Right lobe of liver (tissue), 6 donors: ENCODE measurements at regions not wholly inside any gene's neighbourhood (a gene's known extent, or its start where the extent isn't known, plus 50 kb on each side); places are given as distances from the start of the nearest gene placed in this dataset.

Experiments
- ATAC-seq, 4 donors: fragments of 200-7000 bp; cut with Tn5 transposase; one replicate each; pipeline ENCODE4 v1.9.1; 2020; ENCODE audit warnings: mild to moderate bottlenecking in 4 of 4, moderate library complexity in 4 of 4
- DNase-seq, 3 donors: peaks; one replicate each; pipeline ENCODE4 v3.0.0-alpha.2; 2020
- H3K27ac ChIP-seq, 3 donors: fragments of 200-600 bp; one replicate each; pipeline ENCODE4 v1.8.0; 2022
- H3K27me3 ChIP-seq, 2 donors: fragments of 200-600 bp; one replicate each; pipeline ENCODE4 v1.8.0; 2022
- H3K36me3 ChIP-seq, 4 donors: fragments of 200-600 bp; sonication (generic) in 1 of 4; one replicate each; pipeline versions ENCODE4 v1.5.1 to v1.8.0; 2017 to 2022; ENCODE audit warnings: control low read depth in 1 of 4
- H3K4me1 ChIP-seq, 4 donors: fragments of 200-600 bp; sonication (generic) in 1 of 4; one replicate each; pipeline versions ENCODE4 v1.5.1 to v1.8.0; 2017 to 2022; ENCODE audit warnings: control low read depth in 1 of 4
- H3K4me3 ChIP-seq, 3 donors: fragments of 200-600 bp; one replicate each; pipeline ENCODE4 v1.8.0; 2022
- H3K9me3 ChIP-seq, 4 donors: fragments of 200-600 bp; sonication (generic) in 1 of 4; one replicate each; pipeline versions ENCODE4 v1.5.1 to v1.8.0; 2017 to 2022; ENCODE audit warnings: control low read depth in 1 of 4
- POLR2A ChIP-seq: fragments of 450-650 bp; IDR thresholded peaks from one replicate; pipeline ENCODE4 v1.6.1; 2017; ENCODE audit warnings: antibody characterized with exemption, mild to moderate bottlenecking
- WGBS: methylation state at CpG from one replicate; pipeline ENCODE4 v1.1.6; 2018; ENCODE audit warnings: low coverage, low lambda C conversion rate; ENCODE audit not compliant: insufficient coverage; ENCODE audit errors: missing lambda C conversion rate; 5-methylcytosine and 5-hydroxymethylcytosine counted together
- intact Hi-C, 2 donors: fragments of 100-400 bp; cut with DNase I; formaldehyde crosslinking; loops; one replicate each; pipeline versions ENCODE4 v1.11.2 to v1.14.1; 2022
- TF ChIP-seq, protein P1 (sequence below), 4 donors: fragments of 200-600 bp in 3 of 4; fragments of 450-650 bp in 1 of 4; IDR thresholded peaks; one replicate each; pipeline versions ENCODE4 v1.5.1 to v1.8.0; 2016 to 2022; ENCODE audit warnings: antibody characterized with exemption in 4 of 4, mild to moderate bottlenecking in 2 of 4
- donor health status: DM: no; HTN: yes; CAD: no.
- donor health status: DM: no; HTN: no; CAD: no.
- donor health status: DM: no; HTN: no; CAD: no.
- donor health status: DM: no; HTN: yes; CAD: no.
- donor health status: DM: no; HTN: yes; CAD: no.

DNA sequence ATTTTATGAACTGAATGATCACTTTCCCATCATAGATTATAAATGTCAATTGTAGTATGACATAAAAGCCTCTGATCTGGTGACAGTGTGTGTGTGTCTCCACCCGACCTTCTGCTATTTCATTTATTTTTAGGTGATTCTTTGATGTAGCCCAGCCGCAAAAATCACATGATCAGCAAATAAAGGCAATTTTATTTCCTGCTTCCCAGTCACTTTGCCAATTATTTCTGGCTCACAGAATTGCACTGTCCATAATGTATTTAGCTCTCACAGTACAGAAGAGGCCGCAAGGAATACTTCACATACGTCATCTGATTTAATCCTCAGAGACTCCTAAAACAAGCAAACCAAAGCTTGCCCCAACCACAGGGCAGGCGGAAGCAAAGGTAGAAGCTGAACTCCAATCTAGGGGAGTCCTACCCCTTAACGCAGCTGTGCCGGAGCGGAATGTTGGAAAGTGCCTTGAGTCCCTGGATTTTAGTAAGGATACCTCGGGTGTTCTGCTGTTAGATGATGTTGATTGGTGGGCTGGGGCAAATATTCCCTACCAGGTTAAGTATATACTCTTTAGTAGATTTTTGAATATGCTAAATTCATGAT, 384.0 kb upstream of the IRX4 start:
- ATAC-seq (no peak), DNase-seq (no peak)
- intact Hi-C loops, result no loop called here
- no peak overlapping the region for H3K27ac ChIP-seq
- no peaks in the 10 kb centered on the region for H3K4me1 ChIP-seq
- no peaks in the 10 kb centered on the region for H3K9me3 ChIP-seq
- no peak for TF ChIP-seq POLR2A
- TF ChIP-seq, protein P1, sequence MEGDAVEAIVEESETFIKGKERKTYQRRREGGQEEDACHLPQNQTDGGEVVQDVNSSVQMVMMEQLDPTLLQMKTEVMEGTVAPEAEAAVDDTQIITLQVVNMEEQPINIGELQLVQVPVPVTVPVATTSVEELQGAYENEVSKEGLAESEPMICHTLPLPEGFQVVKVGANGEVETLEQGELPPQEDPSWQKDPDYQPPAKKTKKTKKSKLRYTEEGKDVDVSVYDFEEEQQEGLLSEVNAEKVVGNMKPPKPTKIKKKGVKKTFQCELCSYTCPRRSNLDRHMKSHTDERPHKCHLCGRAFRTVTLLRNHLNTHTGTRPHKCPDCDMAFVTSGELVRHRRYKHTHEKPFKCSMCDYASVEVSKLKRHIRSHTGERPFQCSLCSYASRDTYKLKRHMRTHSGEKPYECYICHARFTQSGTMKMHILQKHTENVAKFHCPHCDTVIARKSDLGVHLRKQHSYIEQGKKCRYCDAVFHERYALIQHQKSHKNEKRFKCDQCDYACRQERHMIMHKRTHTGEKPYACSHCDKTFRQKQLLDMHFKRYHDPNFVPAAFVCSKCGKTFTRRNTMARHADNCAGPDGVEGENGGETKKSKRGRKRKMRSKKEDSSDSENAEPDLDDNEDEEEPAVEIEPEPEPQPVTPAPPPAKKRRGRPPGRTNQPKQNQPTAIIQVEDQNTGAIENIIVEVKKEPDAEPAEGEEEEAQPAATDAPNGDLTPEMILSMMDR (IDR thresholded peaks at IDR 0.05), result no peak
- H3K27me3 ChIP-seq, result no peaks in the 10 kb centered on the region
- no peaks in the 10 kb centered on the region for H3K36me3 ChIP-seq
- H3K4me3 ChIP-seq, result no peak overlapping the region
- WGBS, result 49% methylated on average over 8 of the region's 9 CpGs

DNA sequence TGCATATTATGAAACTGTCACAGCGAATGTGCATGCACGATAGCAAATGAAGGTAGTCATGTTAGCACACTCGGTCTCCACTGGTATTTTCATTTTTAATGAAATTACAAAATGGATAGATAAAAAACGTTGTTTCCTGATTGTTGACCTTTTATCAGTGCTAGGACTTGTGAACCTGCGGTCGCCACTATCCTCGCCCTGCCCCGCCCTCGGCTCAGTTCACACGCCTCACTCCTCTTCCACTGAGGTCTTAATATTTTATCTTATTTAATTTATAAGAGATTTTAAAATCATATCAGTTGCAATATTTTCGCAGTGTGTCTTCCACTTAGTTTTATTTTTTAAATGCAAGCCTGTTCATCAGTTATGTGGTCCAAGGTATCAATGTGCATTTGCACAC, 382.6 kb upstream of the IRX4 start:
- WGBS, result 63% methylated on average over 11 of the region's 11 CpGs
- Histone ChIP-seq H3K9me3 (no peaks in the 10 kb centered on the region), H3K27ac (no peak overlapping the region), H3K36me3 (no peaks in the 10 kb centered on the region), H3K27me3 (no peaks in the 10 kb centered on the region), H3K4me3 (no peak overlapping the region), H3K4me1 (no peaks in the 10 kb centered on the region)
- DNase-seq (no peak), ATAC-seq (no peak)
- TF ChIP-seq, protein P1 (IDR thresholded peaks at IDR 0.05), result no peak
- no peak for TF ChIP-seq POLR2A
- intact Hi-C loops, result no loop called here

DNA sequence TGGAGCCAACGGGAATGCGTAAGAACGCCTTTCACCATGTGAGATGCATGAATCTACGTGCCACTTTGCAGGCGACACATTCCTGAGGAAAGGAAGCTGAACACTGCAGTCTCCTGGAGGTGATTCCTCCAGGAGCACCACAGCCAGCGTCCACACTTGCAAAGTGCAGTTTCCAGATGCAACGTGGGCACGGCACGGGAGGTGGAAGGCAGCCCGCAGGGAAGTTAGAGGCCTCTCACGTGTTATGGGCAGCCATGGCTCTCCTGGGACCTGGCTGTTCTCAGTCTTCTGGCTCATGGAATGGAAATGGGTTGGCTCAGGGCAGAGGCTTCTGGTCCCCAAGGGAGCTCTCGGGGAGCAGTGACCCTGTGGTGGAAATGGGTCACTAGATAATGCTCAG, 381.0 kb upstream of the IRX4 start:
- WGBS, result 68% methylated on average over 7 of the region's 12 CpGs
- ATAC-seq, result no peak
- peak in 1 of 3 donors; percentile 18 for DNase-seq
- no peak overlapping the region for H3K4me3 ChIP-seq
- H3K27ac ChIP-seq, result no peak overlapping the region
- H3K27me3 ChIP-seq, result no peaks in the 10 kb centered on the region
- no peaks in the 10 kb centered on the region for H3K36me3 ChIP-seq
- H3K9me3 ChIP-seq, result no peaks in the 10 kb centered on the region
- intact Hi-C loops, result no loop called here
- TF ChIP-seq POLR2A, result no peak
- TF ChIP-seq, protein P1 (IDR thresholded peaks at IDR 0.05), result no peak
- H3K4me1 ChIP-seq, result no peaks in the 10 kb centered on the region

DNA sequence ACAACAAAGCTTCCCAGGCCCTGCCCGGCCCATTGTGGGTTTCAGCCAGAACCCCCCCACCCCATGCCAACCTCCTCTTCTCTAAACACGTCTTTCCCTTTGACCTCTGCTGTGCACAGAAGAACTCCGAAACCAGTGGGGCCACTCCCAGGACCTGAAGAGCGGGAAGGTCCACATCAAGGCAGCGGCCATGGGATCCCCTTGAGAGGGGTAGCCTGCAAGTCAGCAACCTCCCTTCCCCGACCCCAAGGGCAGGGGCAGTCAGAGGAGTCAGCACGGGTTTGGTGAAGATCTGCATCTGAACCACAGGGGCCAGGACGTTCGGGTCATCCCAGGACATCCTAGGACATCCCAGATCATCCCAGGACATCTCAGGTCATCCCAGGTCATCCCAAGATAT, 379.9 kb upstream of the IRX4 start:
- H3K27me3 ChIP-seq, result no peaks in the 10 kb centered on the region
- no peaks in the 10 kb centered on the region for H3K4me1 ChIP-seq
- 25% methylated on average over 2 of the region's 9 CpGs for WGBS
- no peak overlapping the region for H3K4me3 ChIP-seq
- H3K27ac ChIP-seq, result no peak overlapping the region
- ATAC-seq, result no peak
- intact Hi-C loops, result no loop called here
- no peak for DNase-seq
- H3K9me3 ChIP-seq, result no peaks in the 10 kb centered on the region
- no peaks in the 10 kb centered on the region for H3K36me3 ChIP-seq
- TF ChIP-seq POLR2A, result no peak
- TF ChIP-seq, protein P1 (IDR thresholded peaks at IDR 0.05), result no peak
